ENCODE measurements at regions not wholly inside any gene's neighbourhood (a gene's known extent, or its start where the extent isn't known, plus 50 kb on each side); places are given as distances from the start of the nearest gene placed in this dataset.

- DNase-seq (ENCODE audit: low read depth) = no peak
Measured at GRCh38 chr3:160622263-160623045, 54.5 kb upstream of the ARL14 start.

GRCh38 chr3:160618878-160619277 is 53.5 kb upstream of the KPNA4 start:
- DNase-seq (ENCODE audit: low read depth) = no peak

GRCh38 chr3:160618363-160618762 is 53.0 kb upstream of the KPNA4 start:
- no peak for DNase-seq (ENCODE audit: low read depth)

- DNase-seq (ENCODE audit: low read depth) = no peak
Measured at GRCh38 chr3:160617636-160618035, 52.3 kb upstream of the KPNA4 start.

GRCh38 chr3:160616716-160617115 is 51.3 kb upstream of the KPNA4 start:
- DNase-seq (ENCODE audit: low read depth) = peak; percentile 41

- no peak for DNase-seq (ENCODE audit: low read depth)
Measured at GRCh38 chr3:160616311-160616710, 50.9 kb upstream of the KPNA4 start.

Measured in iris pigment epithelial cell (primary cell).